ENCODE measurements at regions not wholly inside any gene's neighbourhood (a gene's known extent, or its start where the extent isn't known, plus 50 kb on each side); places are given as distances from the start of the nearest gene placed in this dataset.

GRCh38 chr10:3606309-3606708 is 178.7 kb downstream of the KLF6 start:
- DNase-seq = no peak
- no peak for ATAC-seq
- 93 to 96% (median 94%) methylated on average over 1 of the region's 1 CpG for WGBS, 4 donors

GRCh38 chr10:3605882-3606281 is 179.1 kb downstream of the KLF6 start:
- ATAC-seq (no peak), DNase-seq (no peak)
- Histone ChIP-seq H3K27me3 (no peaks in the 10 kb centered on the region), H3K4me3 (no peak overlapping the region), H3K9me3 (peaks cover 0 to 47% (median 18%) of the 10 kb centered on the region in 12 donors), H3K4me1 (no peaks in the 10 kb centered on the region), H3K36me3 (no peaks in the 10 kb centered on the region), H3K27ac (no peak overlapping the region)
- WGBS, 4 donors = 92 to 97% (median 93%) methylated on average over 2 of the region's 2 CpGs
- TF ChIP-seq CTCF (IDR thresholded peaks at IDR 0.05) (no peak), POLR2A (IDR thresholded peaks at IDR 0.05) (no peak)
- intact Hi-C loops (cut with DNase I) = no loop called here

More at GRCh38 chr10:3606309-3606708, 178.7 kb downstream of the KLF6 start:
- H3K36me3 ChIP-seq = no peaks in the 10 kb centered on the region
- H3K9me3 ChIP-seq = peaks cover 0 to 51% (median 18%) of the 10 kb centered on the region in 12 donors
- no peaks in the 10 kb centered on the region for H3K27me3 ChIP-seq
- intact Hi-C loops (cut with DNase I) = no loop called here
- no peak for TF ChIP-seq POLR2A (IDR thresholded peaks at IDR 0.05)
- no peak for TF ChIP-seq CTCF (IDR thresholded peaks at IDR 0.05)
- no peaks in the 10 kb centered on the region for H3K4me1 ChIP-seq
- no peak overlapping the region for H3K4me3 ChIP-seq
- no peak overlapping the region for H3K27ac ChIP-seq

- TF ChIP-seq POLR2A (IDR thresholded peaks at IDR 0.05) = no peak
- ATAC-seq = no peak
- no peak overlapping the region for H3K4me3 ChIP-seq
- no peak overlapping the region for H3K27ac ChIP-seq
- no peaks in the 10 kb centered on the region for H3K9me3 ChIP-seq
- intact Hi-C loops (cut with DNase I) = no loop called here
- 90 to 94% (median 92%) methylated on average over 9 of the region's 9 CpGs for WGBS, 4 donors
- H3K36me3 ChIP-seq = no peaks in the 10 kb centered on the region
- no peak for DNase-seq
- no peaks in the 10 kb centered on the region for H3K4me1 ChIP-seq
- no peaks in the 10 kb centered on the region for H3K27me3 ChIP-seq
Measured at GRCh38 chr10:3595736-3596135, 189.3 kb downstream of the KLF6 start.

- no peak for DNase-seq
- Histone ChIP-seq H3K27ac (no peak overlapping the region), H3K9me3 (no peaks in the 10 kb centered on the region), H3K36me3 (no peaks in the 10 kb centered on the region), H3K27me3 (no peaks in the 10 kb centered on the region), H3K4me1 (no peaks in the 10 kb centered on the region), H3K4me3 (no peak overlapping the region)
- ATAC-seq = no peak
- WGBS, 4 donors = 94 to 95% (median 95%) methylated on average over 6 of the region's 6 CpGs
- no peak for TF ChIP-seq POLR2A (IDR thresholded peaks at IDR 0.05)
- no peak for TF ChIP-seq CTCF (IDR thresholded peaks at IDR 0.05)
- intact Hi-C loops (cut with DNase I) = no loop called here
Measured at GRCh38 chr10:3593611-3594010, 191.4 kb downstream of the KLF6 start.

- ATAC-seq (no peak), DNase-seq (no peak)
- intact Hi-C loops (cut with DNase I) = no loop called here
- 82 to 87% (median 86%) methylated on average over 7 of the region's 7 CpGs for WGBS, 4 donors
- no peak overlapping the region for H3K27ac ChIP-seq
- no peak overlapping the region for H3K4me3 ChIP-seq
- H3K27me3 ChIP-seq = no peaks in the 10 kb centered on the region
- no peaks in the 10 kb centered on the region for H3K36me3 ChIP-seq
- H3K9me3 ChIP-seq = no peaks in the 10 kb centered on the region
- H3K4me1 ChIP-seq = no peaks in the 10 kb centered on the region
- TF ChIP-seq POLR2A (IDR thresholded peaks at IDR 0.05) (no peak), CTCF (IDR thresholded peaks at IDR 0.05) (no peak)
Measured at GRCh38 chr10:3592424-3592823, 192.6 kb downstream of the KLF6 start.

Data from heart left ventricle (tissue), 16 donors.